Type B pancreatic cell (in vitro differentiated cells): ENCODE measurements at regions not wholly inside any gene's neighbourhood (a gene's known extent, or its start where the extent isn't known, plus 50 kb on each side); places are given as distances from the start of the nearest gene placed in this dataset.

ENCODE experiments used
- DNase-seq: peaks from one replicate; pipeline ENCODE4 v3.0.0; 2021; ENCODE audit warnings: mixed read lengths; ENCODE audit not compliant: unreplicated experiment; ENCODE audit errors: extremely low spot score
- H3K27ac Mint-ChIP-seq: 2 replicates; pipeline ENCODE4 v1.8.0; 2021; ENCODE audit warnings: mild to moderate bottlenecking, mixed read lengths
- H3K27me3 Mint-ChIP-seq: 2 replicates; pipeline ENCODE4 v1.8.0; 2021; ENCODE audit warnings: mixed read lengths
- H3K36me3 Mint-ChIP-seq: 2 replicates; pipeline ENCODE4 v1.8.0; 2021; ENCODE audit warnings: mixed read lengths
- H3K4me1 Mint-ChIP-seq: one replicate; pipeline ENCODE4 v1.8.0; 2021; ENCODE audit warnings: mixed read lengths; ENCODE audit not compliant: unreplicated experiment
- H3K4me3 Mint-ChIP-seq: 2 replicates; pipeline ENCODE4 v1.8.0; 2021; ENCODE audit warnings: mild to moderate bottlenecking, mixed read lengths
- H3K9me3 Mint-ChIP-seq: 2 replicates; pipeline ENCODE4 v1.8.0; 2021; ENCODE audit warnings: mixed read lengths
- TF ChIP-seq, protein P1 (sequence below): fragments of 200-600 bp; sonication (generic); conservative IDR thresholded peaks from 2 replicates; pipeline ENCODE4 v1.5.0; 2021; ENCODE audit warnings: antibody characterized with exemption, mild to moderate bottlenecking

DNA sequence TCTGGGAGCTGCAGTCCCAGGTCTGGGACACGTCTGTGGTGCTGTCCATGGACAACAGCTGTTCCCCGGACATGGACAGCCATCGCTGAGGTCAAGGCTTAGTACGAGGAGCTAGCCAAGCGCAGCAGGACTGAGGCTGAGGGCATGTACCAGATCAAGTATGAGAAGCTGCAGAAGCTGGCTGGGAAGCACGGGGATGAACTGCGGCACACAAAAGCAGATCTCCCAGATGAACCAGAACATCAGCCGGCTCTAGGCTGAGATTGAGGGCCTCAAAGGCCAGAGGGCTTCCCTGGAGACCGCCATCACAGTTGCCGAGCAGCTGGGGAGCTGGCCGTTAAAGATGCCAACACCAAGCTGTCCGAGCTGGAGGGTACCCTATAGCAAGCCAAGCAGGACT is 375.3 kb downstream of the SEC23A start:
- Mint-ChIP-seq H3K27me3 (peaks cover 5% of the 10 kb centered on the region), H3K27ac (no peak overlapping the region), H3K4me1 (no peaks in the 10 kb centered on the region), H3K4me3 (no peak overlapping the region), H3K36me3 (no peaks in the 10 kb centered on the region), H3K9me3 (no peaks in the 10 kb centered on the region)
- DNase-seq, result no peak
- TF ChIP-seq, protein P1, sequence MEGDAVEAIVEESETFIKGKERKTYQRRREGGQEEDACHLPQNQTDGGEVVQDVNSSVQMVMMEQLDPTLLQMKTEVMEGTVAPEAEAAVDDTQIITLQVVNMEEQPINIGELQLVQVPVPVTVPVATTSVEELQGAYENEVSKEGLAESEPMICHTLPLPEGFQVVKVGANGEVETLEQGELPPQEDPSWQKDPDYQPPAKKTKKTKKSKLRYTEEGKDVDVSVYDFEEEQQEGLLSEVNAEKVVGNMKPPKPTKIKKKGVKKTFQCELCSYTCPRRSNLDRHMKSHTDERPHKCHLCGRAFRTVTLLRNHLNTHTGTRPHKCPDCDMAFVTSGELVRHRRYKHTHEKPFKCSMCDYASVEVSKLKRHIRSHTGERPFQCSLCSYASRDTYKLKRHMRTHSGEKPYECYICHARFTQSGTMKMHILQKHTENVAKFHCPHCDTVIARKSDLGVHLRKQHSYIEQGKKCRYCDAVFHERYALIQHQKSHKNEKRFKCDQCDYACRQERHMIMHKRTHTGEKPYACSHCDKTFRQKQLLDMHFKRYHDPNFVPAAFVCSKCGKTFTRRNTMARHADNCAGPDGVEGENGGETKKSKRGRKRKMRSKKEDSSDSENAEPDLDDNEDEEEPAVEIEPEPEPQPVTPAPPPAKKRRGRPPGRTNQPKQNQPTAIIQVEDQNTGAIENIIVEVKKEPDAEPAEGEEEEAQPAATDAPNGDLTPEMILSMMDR, result no peak

DNA sequence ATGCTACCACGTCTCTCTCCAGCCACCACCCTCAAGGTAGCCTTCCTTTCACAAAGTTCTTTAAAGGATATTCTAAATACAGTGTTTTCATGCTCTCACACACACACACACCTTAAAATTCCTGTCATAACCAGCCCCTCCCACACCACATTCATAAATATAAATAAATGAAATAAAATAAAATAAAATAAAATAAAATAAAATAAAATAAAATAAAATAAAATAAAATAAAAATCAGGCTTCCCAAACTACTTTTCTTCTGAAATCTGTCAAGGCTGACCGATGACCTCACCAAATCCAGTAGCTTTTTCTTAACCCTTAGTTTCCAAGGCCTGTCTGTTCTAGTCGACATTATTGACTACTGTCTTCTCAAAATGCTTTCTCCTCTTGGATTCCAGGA is 378.4 kb downstream of the SEC23A start:
- Mint-ChIP-seq H3K4me1 (peaks cover 9% of the 10 kb centered on the region), H3K4me3 (peak overlapping the region; percentile 77), H3K36me3 (no peaks in the 10 kb centered on the region), H3K27me3 (peaks cover 6% of the 10 kb centered on the region), H3K9me3 (no peaks in the 10 kb centered on the region), H3K27ac (peak overlapping the region; percentile 95)
- no peak for DNase-seq
- TF ChIP-seq, protein P1, result no peak

DNA sequence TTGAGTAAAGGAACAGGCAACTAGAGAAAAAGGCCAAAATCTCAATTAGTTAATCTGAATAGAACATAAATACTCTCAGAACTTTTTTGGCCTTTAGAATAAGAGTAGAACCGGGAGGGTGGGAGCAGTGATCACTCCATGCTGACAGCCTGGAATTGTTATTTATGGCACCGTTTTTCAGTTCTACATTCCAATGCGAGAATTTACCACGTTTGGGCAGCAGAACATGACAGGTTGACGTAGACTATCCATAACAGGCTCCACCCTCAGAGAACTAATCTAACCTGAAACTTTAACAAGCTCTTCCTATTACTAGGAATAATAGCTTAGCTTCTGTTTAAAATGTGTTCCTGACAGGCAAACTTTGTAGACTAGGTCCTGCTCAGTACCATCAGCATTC is 379.1 kb downstream of the SEC23A start:
- Mint-ChIP-seq H3K27ac (peak overlapping the region; percentile 95), H3K36me3 (no peaks in the 10 kb centered on the region), H3K27me3 (peaks cover 6% of the 10 kb centered on the region), H3K9me3 (no peaks in the 10 kb centered on the region), H3K4me3 (no peak overlapping the region), H3K4me1 (peaks cover 9% of the 10 kb centered on the region)
- TF ChIP-seq, protein P1, result no peak
- no peak for DNase-seq

DNA sequence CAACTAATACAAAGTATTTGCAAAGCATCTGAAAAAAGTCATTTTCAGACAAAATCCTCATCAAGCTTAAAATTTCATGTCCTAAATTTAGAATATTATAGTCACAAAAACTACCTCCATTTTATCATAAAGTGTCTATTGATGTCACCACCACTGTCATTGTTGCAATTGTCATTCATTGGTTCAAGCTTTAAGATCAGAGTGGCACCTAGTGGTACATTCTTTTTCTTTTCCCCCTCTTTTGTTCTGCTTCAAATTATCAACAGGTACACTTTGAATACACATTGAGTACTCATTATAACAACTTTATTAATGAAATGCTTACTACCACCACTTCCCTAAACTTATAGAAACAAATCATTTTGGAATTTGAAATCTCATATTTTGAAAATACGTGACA is 379.8 kb downstream of the SEC23A start:
- DNase-seq, result no peak
- Mint-ChIP-seq H3K36me3 (no peaks in the 10 kb centered on the region), H3K27ac (peak overlapping the region; percentile 95), H3K9me3 (no peaks in the 10 kb centered on the region), H3K4me1 (peaks cover 9% of the 10 kb centered on the region), H3K4me3 (no peak overlapping the region), H3K27me3 (peaks cover 6% of the 10 kb centered on the region)
- TF ChIP-seq, protein P1, result no peak

DNA sequence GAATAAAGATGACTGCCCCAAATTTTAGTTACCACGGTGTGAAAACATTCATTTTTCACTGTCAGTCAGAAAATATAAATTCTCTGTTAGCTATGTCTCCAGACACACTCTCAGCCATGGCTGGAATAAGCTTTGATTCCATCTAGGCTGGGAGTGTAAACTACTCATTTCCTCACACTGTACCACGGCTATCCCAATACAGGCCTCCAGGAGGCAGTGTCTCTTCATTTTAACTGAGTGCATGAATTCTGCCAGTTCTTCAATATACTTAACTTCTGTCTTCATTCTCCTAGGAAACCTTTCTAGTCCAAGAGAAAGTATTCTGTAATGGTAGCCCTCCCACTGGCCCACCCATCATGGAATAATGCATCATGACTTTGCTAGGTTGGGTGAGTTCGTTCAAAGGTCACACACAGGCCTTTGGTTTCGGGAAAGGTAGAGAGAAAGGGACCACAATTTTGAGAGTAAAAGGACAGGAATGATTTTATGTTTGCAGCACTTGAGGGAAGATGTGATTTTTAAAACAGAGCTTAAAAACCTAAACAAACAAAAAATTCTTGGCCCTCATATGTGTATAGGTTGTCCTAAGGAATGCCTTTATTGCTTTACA is 381.1 kb downstream of the SEC23A start:
- H3K36me3 Mint-ChIP-seq, result no peaks in the 10 kb centered on the region
- no peak overlapping the region for H3K27ac Mint-ChIP-seq
- peaks cover 9% of the 10 kb centered on the region for H3K4me1 Mint-ChIP-seq
- TF ChIP-seq, protein P1, result peak; percentile 86
- H3K4me3 Mint-ChIP-seq, result no peak overlapping the region
- DNase-seq, result no peak
- peaks cover 6% of the 10 kb centered on the region for H3K27me3 Mint-ChIP-seq
- no peaks in the 10 kb centered on the region for H3K9me3 Mint-ChIP-seq

DNA sequence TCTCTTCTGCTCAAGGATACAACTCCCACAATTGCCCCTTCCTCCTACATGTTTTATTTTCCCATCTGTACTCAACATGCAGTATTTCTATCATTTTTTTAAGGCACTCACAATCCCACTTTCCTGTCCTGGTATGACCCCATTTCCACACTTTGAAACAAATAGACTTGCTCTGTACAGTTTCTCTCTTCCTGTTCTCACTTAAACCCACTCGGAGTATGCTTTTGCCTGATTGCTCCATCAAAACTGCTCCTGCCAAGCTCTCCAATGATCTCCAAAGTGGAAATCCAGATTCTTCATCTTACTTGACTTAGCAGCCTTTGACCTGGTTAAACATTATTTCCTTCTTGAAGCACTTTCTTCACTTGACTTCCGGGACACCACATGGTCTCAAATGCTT is 384.5 kb downstream of the SEC23A start:
- Mint-ChIP-seq H3K4me1 (peaks cover 9% of the 10 kb centered on the region), H3K27ac (no peak overlapping the region), H3K4me3 (no peak overlapping the region), H3K27me3 (peaks cover 6% of the 10 kb centered on the region), H3K9me3 (no peaks in the 10 kb centered on the region), H3K36me3 (no peaks in the 10 kb centered on the region)
- TF ChIP-seq, protein P1, result no peak
- no peak for DNase-seq
